Hepatic stellate cell (primary cell): ENCODE measurements at regions not wholly inside any gene's neighbourhood (a gene's known extent, or its start where the extent isn't known, plus 50 kb on each side); places are given as distances from the start of the nearest gene placed in this dataset.

Experiments
- DNase-seq: peaks from one replicate; pipeline ENCODE4 v3.0.0; 2011; ENCODE audit warnings: low spot score

- DNase-seq = no peak
Observed at GRCh38 chr6:147867433-147868226, 359.1 kb downstream of the SAMD5 start.

GRCh38 chr6:147868427-147869190 lies 360.1 kb downstream of the SAMD5 start:
- no peak for DNase-seq

- DNase-seq = no peak
Observed at GRCh38 chr6:147869201-147869600, 360.7 kb downstream of the SAMD5 start.

GRCh38 chr6:147869869-147870268 lies 361.4 kb downstream of the SAMD5 start:
- no peak for DNase-seq

GRCh38 chr6:147870506-147871110 lies 362.1 kb downstream of the SAMD5 start:
- DNase-seq = no peak

GRCh38 chr6:147872002-147872401 lies 363.5 kb downstream of the SAMD5 start:
- no peak for DNase-seq

GRCh38 chr6:147873816-147874215 lies 365.3 kb downstream of the SAMD5 start:
- DNase-seq = no peak

GRCh38 chr6:147874322-147874721 lies 365.8 kb downstream of the SAMD5 start:
- DNase-seq = no peak

- no peak for DNase-seq
Observed at GRCh38 chr6:147879031-147879580, 370.6 kb downstream of the SAMD5 start.

GRCh38 chr6:147881432-147881831 lies 372.9 kb downstream of the SAMD5 start:
- no peak for DNase-seq

GRCh38 chr6:147888374-147888773 lies 379.9 kb downstream of the SAMD5 start:
- no peak for DNase-seq

- DNase-seq = no peak
Observed at GRCh38 chr6:147891671-147892070, 383.2 kb downstream of the SAMD5 start.

GRCh38 chr6:147892476-147892875 lies 384.0 kb downstream of the SAMD5 start:
- no peak for DNase-seq

GRCh38 chr6:147895272-147895671 lies 386.8 kb downstream of the SAMD5 start:
- DNase-seq = no peak

- no peak for DNase-seq
Observed at GRCh38 chr6:147900247-147900830, 391.8 kb downstream of the SAMD5 start.

- no peak for DNase-seq
Observed at GRCh38 chr6:147903321-147903720, 394.8 kb downstream of the SAMD5 start.

GRCh38 chr6:147903931-147904330 lies 395.4 kb downstream of the SAMD5 start:
- no peak for DNase-seq

GRCh38 chr6:147904416-147904815 lies 395.9 kb downstream of the SAMD5 start:
- no peak for DNase-seq

GRCh38 chr6:147905711-147906110 lies 397.2 kb downstream of the SAMD5 start:
- no peak for DNase-seq

- DNase-seq = no peak
Observed at GRCh38 chr6:147906361-147906760, 397.9 kb downstream of the SAMD5 start.

- DNase-seq = no peak
Observed at GRCh38 chr6:147909640-147910039, 401.1 kb downstream of the SAMD5 start.

GRCh38 chr6:147910281-147910680 lies 401.8 kb downstream of the SAMD5 start:
- DNase-seq = no peak
